H1 (cell line): ENCODE measurements at regions not wholly inside any gene's neighbourhood (a gene's known extent, or its start where the extent isn't known, plus 50 kb on each side); places are given as distances from the start of the nearest gene placed in this dataset.

Source experiments
- BCL11A ChIP-seq, 2 experiments: IDR thresholded peaks; one replicate each; pipeline ENCODE4 v1.6.1; 2011; ENCODE audit warnings: low read depth in 2 of 2, low read length in 2 of 2, mild to moderate bottlenecking in 2 of 2
- BRCA1 ChIP-seq: IDR thresholded peaks from 2 replicates; pipeline ENCODE4 v1.6.1; 2012; ENCODE audit warnings: low read depth, low read length, improper control_type of control experiment
- CHD2 ChIP-seq: IDR thresholded peaks from 2 replicates; pipeline ENCODE4 v1.6.1; 2012; ENCODE audit warnings: low read length, improper control_type of control experiment
- SIRT6 ChIP-seq: IDR thresholded peaks from one replicate; pipeline ENCODE4 v1.7.1; 2012; ENCODE audit warnings: low read length, inconsistent platforms
- TAF1 ChIP-seq: IDR thresholded peaks from 2 replicates; pipeline ENCODE4 v1.6.1; 2011; ENCODE audit warnings: mild to moderate bottlenecking, low read depth, low read length

DNA sequence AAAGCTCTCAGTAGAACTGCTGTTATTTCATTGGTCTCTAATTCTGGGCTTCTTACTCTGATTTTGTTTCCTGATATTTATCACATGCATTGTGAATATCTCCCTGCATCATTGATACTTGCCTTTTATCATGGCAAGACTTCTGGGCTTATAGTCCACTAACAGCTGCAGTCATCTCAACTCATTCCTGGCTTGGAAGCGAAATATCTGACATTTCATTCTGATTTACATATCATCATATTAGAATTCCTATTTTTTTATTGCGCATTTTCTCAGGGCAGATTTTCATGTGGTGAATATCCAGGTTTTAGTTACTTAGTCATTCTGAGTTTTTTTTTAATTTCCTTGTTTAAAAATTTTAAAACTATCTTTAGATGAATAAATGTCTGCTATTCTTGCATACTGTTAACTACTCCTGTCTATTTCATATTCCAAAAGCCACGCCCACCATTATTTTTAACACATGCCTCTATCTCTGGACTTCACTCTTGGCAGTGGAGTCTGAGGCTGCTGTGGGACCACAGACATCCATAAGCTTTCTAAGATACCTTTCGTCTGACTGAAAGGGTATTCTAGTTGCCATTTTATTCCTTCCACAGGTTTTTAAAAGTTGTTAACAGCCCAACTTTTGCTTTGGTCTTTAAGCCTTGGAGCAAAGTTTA is 164.5 kb downstream of the IRS1 start (continued):
- TF ChIP-seq BCL11A (IDR thresholded peaks at IDR 0.05; ENCODE audit: low read depth in 2 of 2, low read length in 2 of 2): no peak
- TF ChIP-seq BRCA1: no peak
- TF ChIP-seq CHD2: no peak
- TF ChIP-seq SIRT6: no peak
- TF ChIP-seq TAF1: no peak
